GM12878 (cell line): ENCODE measurements at regions not wholly inside any gene's neighbourhood (a gene's known extent, or its start where the extent isn't known, plus 50 kb on each side); places are given as distances from the start of the nearest gene placed in this dataset.

Source experiments
- ATAC-seq: fragments of 200-7000 bp; cut with Tn5 transposase; 3 replicates; pipeline ENCODE4 v1.9.1; 2020; ENCODE audit warnings: mild to moderate bottlenecking, moderate library complexity
- BruUV-seq: library from RNA; stranded (reverse); fragments of 400-500 nt; replicated peaks from 2 replicates; lab custom pipeline; 2021; lab: Mats Ljungman, UMichigan
- CTCF ChIA-PET: fragments of 300-600 bp; sonication (Branson Sonifier 250); formaldehyde crosslinking; extraction: SDS; loops from one replicate; lab custom pipeline; 2021; ENCODE audit warnings: inconsistent platforms; lab: Yijun Ruan, JAX
- POLR2A ChIA-PET: fragments of 350-600 bp; formaldehyde crosslinking; extraction: SDS; loops from one replicate; lab custom pipeline; 2021; ENCODE audit warnings: inconsistent platforms; lab: Charles Lee
- RAD21 ChIA-PET: fragments of 300-600 bp; sonication (Branson Sonifier 250); formaldehyde crosslinking; loops from one replicate; lab custom pipeline; 2023; ENCODE audit warnings: antibody characterized with exemption; ENCODE audit not compliant: unreplicated experiment; lab: Charles Lee
- SMC1A ChIA-PET: fragments of 300-600 bp; sonication (Branson Sonifier 250); formaldehyde crosslinking; loops from one replicate; lab custom pipeline; 2023; ENCODE audit not compliant: unreplicated experiment, uncharacterized antibody; lab: Charles Lee
- DNase-seq: peaks from one replicate; pipeline ENCODE4 v3.0.0-alpha.2; 2011; ENCODE audit warnings: low read depth, low spot score
- FAIRE-seq: peaks from 3 replicates; lab custom pipeline; 2011; peaks lifted over from hg19 to GRCh38; lab: Jason Lieb, UNC
- H2AFZ ChIP-seq: 2 replicates; pipeline ENCODE4 v1.6.0; 2011; ENCODE audit warnings: low read depth, low read length, control low read depth; ENCODE audit not compliant: control insufficient read depth
- H3K27ac ChIP-seq: 2 replicates; pipeline ENCODE4 v1.5.1; 2011; ENCODE audit warnings: control low read depth; ENCODE audit not compliant: control insufficient read depth, insufficient read depth
- H3K27me3 ChIP-seq, 2 experiments: replicated peaks in 1 of 2; 2 replicates each; pipeline versions ENCODE4 v1.6.0 to v1.6.1; 2011; ENCODE audit warnings: low read length in 1 of 2; ENCODE audit not compliant: control insufficient read depth in 2 of 2, insufficient read depth in 2 of 2
- H3K36me3 ChIP-seq, 2 experiments: 2 replicates each; pipeline ENCODE4 v1.5.1; 2011; ENCODE audit warnings: low read length in 1 of 2; ENCODE audit not compliant: control insufficient read depth in 2 of 2, insufficient read depth in 2 of 2
- H3K4me1 ChIP-seq: 2 replicates; pipeline ENCODE4 v1.6.1; 2011; ENCODE audit warnings: mild to moderate bottlenecking, low read length, moderate library complexity, mixed read lengths; ENCODE audit not compliant: control insufficient read depth, insufficient read depth
- H3K4me2 ChIP-seq: 2 replicates; pipeline ENCODE4 v1.6.0; 2011; ENCODE audit warnings: control low read depth; ENCODE audit not compliant: control insufficient read depth, insufficient read depth
- H3K4me3 ChIP-seq: fragments of 200-600 bp; sonication (generic); 2 replicates; pipeline ENCODE4 v1.5.1; 2016
- H3K79me2 ChIP-seq: 2 replicates; pipeline ENCODE4 v1.6.0; 2011; ENCODE audit warnings: low read length; ENCODE audit not compliant: control insufficient read depth, insufficient read depth
- H3K9ac ChIP-seq: 2 replicates; pipeline ENCODE4 v1.8.0; 2011; ENCODE audit warnings: low read length, control low read depth, mixed read lengths; ENCODE audit not compliant: control insufficient read depth, insufficient read depth
- H3K9me3 ChIP-seq: replicated peaks from 3 replicates; pipeline ENCODE4 v1.5.1; 2011; ENCODE audit warnings: mild to moderate bottlenecking, low read length; ENCODE audit not compliant: control insufficient read depth, insufficient read depth
- H4K20me1 ChIP-seq: 2 replicates; pipeline ENCODE4 v1.6.0; 2011; ENCODE audit not compliant: control insufficient read depth, insufficient read depth
- CHD1 ChIP-seq: IDR thresholded peaks from 2 replicates; pipeline ENCODE4 v1.6.1; 2012; ENCODE audit warnings: low read depth, low read length, improper control_type of control experiment
- EED ChIP-seq: sonication (generic); IDR thresholded peaks from 2 replicates; pipeline ENCODE4 v1.6.1; 2016; ENCODE audit warnings: antibody characterized with exemption, low read depth
- NBN ChIP-seq: fragments of 450-650 bp; IDR thresholded peaks from 2 replicates; pipeline ENCODE4 v1.6.1; 2016
- RAD21 ChIP-seq: IDR thresholded peaks from 2 replicates; pipeline ENCODE4 v1.6.1; 2011; ENCODE audit warnings: mild to moderate bottlenecking, low read depth, low read length, moderate library complexity; ENCODE audit not compliant: insufficient read depth
- SIX5 ChIP-seq: IDR thresholded peaks from 2 replicates; pipeline ENCODE4 v1.6.1; 2011; ENCODE audit warnings: mild to moderate bottlenecking, low read depth, low read length, moderate library complexity; ENCODE audit not compliant: severe bottlenecking
- TARDBP ChIP-seq: IDR thresholded peaks from 2 replicates; pipeline ENCODE4 v1.6.1; 2016; ENCODE audit warnings: borderline replicate concordance
- WGBS: methylation state at CpG from one replicate; pipeline ENCODE4 v1.1.6; 2016; ENCODE audit warnings: low lambda C conversion rate; ENCODE audit not compliant: insufficient replicate concordance, insufficient coverage; ENCODE audit errors: missing lambda C conversion rate; 5-methylcytosine and 5-hydroxymethylcytosine counted together
- in situ Hi-C: fragments of 300-500 bp; cut with MboI; formaldehyde crosslinking; loops from 9 replicates; pipeline ENCODE4 v1.14.3; 2018; ENCODE audit warnings: mixed read lengths
- intact Hi-C: fragments of 100-400 bp; cut with micrococcal nuclease; formaldehyde crosslinking; loops from one replicate; pipeline ENCODE4 v1.14.2; 2022; ENCODE audit not compliant: unreplicated experiment
- TF ChIP-seq, protein P1 (sequence below): fragments of 450-650 bp; IDR thresholded peaks from 2 replicates; pipeline ENCODE4 v1.6.1; 2017; ENCODE audit warnings: borderline replicate concordance
- TF ChIP-seq, protein P2 (sequence below): IDR thresholded peaks from 2 replicates; pipeline ENCODE4 v1.6.1; 2012; ENCODE audit warnings: improper control_type of control experiment, low read depth, low read length; ENCODE audit not compliant: insufficient replicate concordance
- TF ChIP-seq, protein P3 (sequence below): fragments of 450-650 bp; IDR thresholded peaks from 2 replicates; pipeline ENCODE4 v1.6.1; 2017; ENCODE audit warnings: antibody characterized with exemption, mild to moderate bottlenecking, moderate library complexity

DNA sequence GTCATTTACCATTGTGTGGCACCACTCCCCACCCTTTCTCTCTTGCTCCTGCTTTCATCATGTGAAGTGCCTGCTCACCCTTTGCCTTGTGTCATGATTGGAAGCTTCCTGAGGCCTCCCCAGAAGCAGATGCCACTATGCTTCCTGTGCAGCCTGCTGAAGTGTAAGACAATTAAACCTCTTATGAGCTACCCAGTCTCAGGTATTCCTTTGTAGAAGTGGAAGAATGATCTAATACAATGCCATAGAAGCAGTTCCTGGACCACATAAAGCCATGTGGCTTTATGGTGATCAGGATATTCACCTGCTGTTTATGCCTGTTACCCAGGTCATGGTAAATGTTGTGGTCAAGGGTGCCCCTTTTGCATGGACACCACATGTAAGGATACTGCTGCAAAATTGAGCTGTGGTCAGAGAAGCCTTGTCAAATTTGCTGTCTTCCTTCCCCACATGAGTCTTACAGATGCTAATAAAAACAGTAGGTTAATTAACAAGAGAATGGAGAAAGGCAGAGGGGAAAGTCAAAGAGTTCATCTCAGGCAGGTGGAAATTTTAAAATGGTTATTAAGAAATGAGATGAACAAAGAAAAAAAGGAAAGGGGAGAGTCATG, 112.8 kb upstream of the IFNG-AS1 start:
- no peaks in the 10 kb centered on the region for H3K79me2 ChIP-seq
- H3K27ac ChIP-seq, result no peak overlapping the region
- no peaks in the 10 kb centered on the region for H3K27me3 ChIP-seq
- H3K4me3 ChIP-seq, result no peak overlapping the region
- no peak overlapping the region for H3K4me2 ChIP-seq
- CTCF ChIA-PET, result no interaction called here
- FAIRE-seq, result no peak
- BruUV-seq, result no TSS peak
- no peak overlapping the region for H2AFZ ChIP-seq
- no peaks in the 10 kb centered on the region for H3K9me3 ChIP-seq
- no peak for TF ChIP-seq RAD21
- TF ChIP-seq, protein P1, sequence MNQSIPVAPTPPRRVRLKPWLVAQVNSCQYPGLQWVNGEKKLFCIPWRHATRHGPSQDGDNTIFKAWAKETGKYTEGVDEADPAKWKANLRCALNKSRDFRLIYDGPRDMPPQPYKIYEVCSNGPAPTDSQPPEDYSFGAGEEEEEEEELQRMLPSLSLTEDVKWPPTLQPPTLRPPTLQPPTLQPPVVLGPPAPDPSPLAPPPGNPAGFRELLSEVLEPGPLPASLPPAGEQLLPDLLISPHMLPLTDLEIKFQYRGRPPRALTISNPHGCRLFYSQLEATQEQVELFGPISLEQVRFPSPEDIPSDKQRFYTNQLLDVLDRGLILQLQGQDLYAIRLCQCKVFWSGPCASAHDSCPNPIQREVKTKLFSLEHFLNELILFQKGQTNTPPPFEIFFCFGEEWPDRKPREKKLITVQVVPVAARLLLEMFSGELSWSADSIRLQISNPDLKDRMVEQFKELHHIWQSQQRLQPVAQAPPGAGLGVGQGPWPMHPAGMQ, result no peak
- TF ChIP-seq SIX5, result no peak
- DNase-seq, result no peak
- intact Hi-C loops (no loop called here), in situ Hi-C loops (no loop called here)
- H3K4me1 ChIP-seq, result no peaks in the 10 kb centered on the region
- POLR2A ChIA-PET, result interaction anchor here (0.6 kb wide), 1 partner anchor 57 kb away, joined by 5 read pairs; no protein-coding TSS in a partner anchor
- no peak for ATAC-seq
- H4K20me1 ChIP-seq, result no peaks in the 10 kb centered on the region
- no peak overlapping the region for H3K9ac ChIP-seq
- no peaks in the 10 kb centered on the region for H3K36me3 ChIP-seq
- RAD21 ChIA-PET, result no interaction called here
- SMC1A ChIA-PET, result no interaction called here

DNA sequence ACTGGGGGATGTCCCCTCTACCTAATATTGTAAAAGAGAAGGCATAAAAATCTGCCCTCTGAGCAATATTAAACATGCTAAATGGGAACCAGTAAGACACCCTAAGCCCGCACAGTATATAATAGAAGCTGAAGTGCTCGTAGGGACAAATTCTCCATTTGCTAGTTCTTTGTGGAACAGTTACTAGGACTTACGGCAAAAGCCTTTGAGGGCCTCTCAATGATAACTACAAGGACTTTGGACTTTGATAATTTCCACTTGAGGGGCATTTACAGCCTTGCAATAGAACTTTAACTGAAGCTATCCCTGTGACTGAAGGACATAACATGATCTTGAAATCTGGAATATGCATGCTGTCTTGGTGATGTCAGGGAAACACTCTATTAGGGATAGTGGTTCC, 111.5 kb upstream of the IFNG-AS1 start:
- no peak for FAIRE-seq
- no peak overlapping the region for H3K4me2 ChIP-seq
- no peak overlapping the region for H3K4me3 ChIP-seq
- ATAC-seq, result no peak
- H2AFZ ChIP-seq, result no peak overlapping the region
- H3K27ac ChIP-seq, result no peak overlapping the region
- WGBS, result 54% methylated on average over 3 of the region's 3 CpGs
- H3K4me1 ChIP-seq, result no peaks in the 10 kb centered on the region
- H3K79me2 ChIP-seq, result no peaks in the 10 kb centered on the region
- RAD21 ChIA-PET, result no interaction called here
- H3K27me3 ChIP-seq, result no peaks in the 10 kb centered on the region; a peak in 1 of 4 replicates
- H3K9me3 ChIP-seq, result no peaks in the 10 kb centered on the region
- intact Hi-C loops, result no loop called here
- no TSS peak for BruUV-seq
- in situ Hi-C loops, result no loop called here
- no peaks in the 10 kb centered on the region for H4K20me1 ChIP-seq
- DNase-seq, result no peak
- CTCF ChIA-PET, result no interaction called here
- H3K36me3 ChIP-seq, result no peaks in the 10 kb centered on the region
- POLR2A ChIA-PET, result no interaction called here
- no peak overlapping the region for H3K9ac ChIP-seq
- SMC1A ChIA-PET, result no interaction called here
- TF ChIP-seq TARDBP (no peak), CHD1 (no peak), EED (no peak), NBN (no peak)
- TF ChIP-seq, protein P2, sequence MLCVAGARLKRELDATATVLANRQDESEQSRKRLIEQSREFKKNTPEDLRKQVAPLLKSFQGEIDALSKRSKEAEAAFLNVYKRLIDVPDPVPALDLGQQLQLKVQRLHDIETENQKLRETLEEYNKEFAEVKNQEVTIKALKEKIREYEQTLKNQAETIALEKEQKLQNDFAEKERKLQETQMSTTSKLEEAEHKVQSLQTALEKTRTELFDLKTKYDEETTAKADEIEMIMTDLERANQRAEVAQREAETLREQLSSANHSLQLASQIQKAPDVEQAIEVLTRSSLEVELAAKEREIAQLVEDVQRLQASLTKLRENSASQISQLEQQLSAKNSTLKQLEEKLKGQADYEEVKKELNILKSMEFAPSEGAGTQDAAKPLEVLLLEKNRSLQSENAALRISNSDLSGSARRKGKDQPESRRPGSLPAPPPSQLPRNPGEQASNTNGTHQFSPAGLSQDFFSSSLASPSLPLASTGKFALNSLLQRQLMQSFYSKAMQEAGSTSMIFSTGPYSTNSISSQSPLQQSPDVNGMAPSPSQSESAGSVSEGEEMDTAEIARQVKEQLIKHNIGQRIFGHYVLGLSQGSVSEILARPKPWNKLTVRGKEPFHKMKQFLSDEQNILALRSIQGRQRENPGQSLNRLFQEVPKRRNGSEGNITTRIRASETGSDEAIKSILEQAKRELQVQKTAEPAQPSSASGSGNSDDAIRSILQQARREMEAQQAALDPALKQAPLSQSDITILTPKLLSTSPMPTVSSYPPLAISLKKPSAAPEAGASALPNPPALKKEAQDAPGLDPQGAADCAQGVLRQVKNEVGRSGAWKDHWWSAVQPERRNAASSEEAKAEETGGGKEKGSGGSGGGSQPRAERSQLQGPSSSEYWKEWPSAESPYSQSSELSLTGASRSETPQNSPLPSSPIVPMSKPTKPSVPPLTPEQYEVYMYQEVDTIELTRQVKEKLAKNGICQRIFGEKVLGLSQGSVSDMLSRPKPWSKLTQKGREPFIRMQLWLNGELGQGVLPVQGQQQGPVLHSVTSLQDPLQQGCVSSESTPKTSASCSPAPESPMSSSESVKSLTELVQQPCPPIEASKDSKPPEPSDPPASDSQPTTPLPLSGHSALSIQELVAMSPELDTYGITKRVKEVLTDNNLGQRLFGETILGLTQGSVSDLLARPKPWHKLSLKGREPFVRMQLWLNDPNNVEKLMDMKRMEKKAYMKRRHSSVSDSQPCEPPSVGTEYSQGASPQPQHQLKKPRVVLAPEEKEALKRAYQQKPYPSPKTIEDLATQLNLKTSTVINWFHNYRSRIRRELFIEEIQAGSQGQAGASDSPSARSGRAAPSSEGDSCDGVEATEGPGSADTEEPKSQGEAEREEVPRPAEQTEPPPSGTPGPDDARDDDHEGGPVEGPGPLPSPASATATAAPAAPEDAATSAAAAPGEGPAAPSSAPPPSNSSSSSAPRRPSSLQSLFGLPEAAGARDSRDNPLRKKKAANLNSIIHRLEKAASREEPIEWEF, result no peak
- TF ChIP-seq, protein P3, sequence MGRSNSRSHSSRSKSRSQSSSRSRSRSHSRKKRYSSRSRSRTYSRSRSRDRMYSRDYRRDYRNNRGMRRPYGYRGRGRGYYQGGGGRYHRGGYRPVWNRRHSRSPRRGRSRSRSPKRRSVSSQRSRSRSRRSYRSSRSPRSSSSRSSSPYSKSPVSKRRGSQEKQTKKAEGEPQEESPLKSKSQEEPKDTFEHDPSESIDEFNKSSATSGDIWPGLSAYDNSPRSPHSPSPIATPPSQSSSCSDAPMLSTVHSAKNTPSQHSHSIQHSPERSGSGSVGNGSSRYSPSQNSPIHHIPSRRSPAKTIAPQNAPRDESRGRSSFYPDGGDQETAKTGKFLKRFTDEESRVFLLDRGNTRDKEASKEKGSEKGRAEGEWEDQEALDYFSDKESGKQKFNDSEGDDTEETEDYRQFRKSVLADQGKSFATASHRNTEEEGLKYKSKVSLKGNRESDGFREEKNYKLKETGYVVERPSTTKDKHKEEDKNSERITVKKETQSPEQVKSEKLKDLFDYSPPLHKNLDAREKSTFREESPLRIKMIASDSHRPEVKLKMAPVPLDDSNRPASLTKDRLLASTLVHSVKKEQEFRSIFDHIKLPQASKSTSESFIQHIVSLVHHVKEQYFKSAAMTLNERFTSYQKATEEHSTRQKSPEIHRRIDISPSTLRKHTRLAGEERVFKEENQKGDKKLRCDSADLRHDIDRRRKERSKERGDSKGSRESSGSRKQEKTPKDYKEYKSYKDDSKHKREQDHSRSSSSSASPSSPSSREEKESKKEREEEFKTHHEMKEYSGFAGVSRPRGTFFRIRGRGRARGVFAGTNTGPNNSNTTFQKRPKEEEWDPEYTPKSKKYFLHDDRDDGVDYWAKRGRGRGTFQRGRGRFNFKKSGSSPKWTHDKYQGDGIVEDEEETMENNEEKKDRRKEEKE, result no peak
